CD4-positive, CD25-positive, alpha-beta regulatory T cell (primary cell): ENCODE measurements at regions not wholly inside any gene's neighbourhood (a gene's known extent, or its start where the extent isn't known, plus 50 kb on each side); places are given as distances from the start of the nearest gene placed in this dataset.
"Not testable (repeated sequence)": the region's sequence is repeated elsewhere in the genome, so short reads cannot be mapped to it uniquely, and the experiment has no call there.

Source experiments
- ATAC-seq, 2 donors: fragments of 150-1000 bp; cut with Tn5 transposase; one replicate each; pipeline ENCODE4 v1.10.0; 2021; ENCODE audit warnings: low read depth in 2 of 2, moderate number of reproducible peaks in 2 of 2, moderate library complexity in 1 of 2
- DNase-seq, 3 donors: peaks; one replicate each; pipeline versions ENCODE4 v3.0.0 to v3.0.0-alpha.2; 2012 to 2022; ENCODE audit warnings: mixed read lengths in 1 of 3
- H3K27ac ChIP-seq: one replicate; pipeline ENCODE4 v1.7.0; 2013; ENCODE audit warnings: mild to moderate bottlenecking, low read length; ENCODE audit not compliant: insufficient read depth, poor library complexity, severe bottlenecking
- H3K27me3 ChIP-seq: one replicate; pipeline ENCODE4 v1.7.0; 2013; ENCODE audit warnings: low read length; ENCODE audit not compliant: control insufficient read depth, insufficient read depth
- H3K36me3 ChIP-seq: one replicate; pipeline ENCODE4 v1.7.0; 2013; ENCODE audit warnings: mild to moderate bottlenecking, low read length, moderate library complexity; ENCODE audit not compliant: control insufficient read depth, insufficient read depth
- H3K4me1 ChIP-seq: 2 replicates; pipeline ENCODE4 v1.7.0; 2013; ENCODE audit warnings: mild to moderate bottlenecking, low read length; ENCODE audit not compliant: insufficient read depth, control insufficient read depth, poor library complexity, severe bottlenecking
- H3K4me3 ChIP-seq: one replicate; pipeline ENCODE4 v1.7.0; 2013; ENCODE audit warnings: low read depth, mild to moderate bottlenecking, low read length, moderate library complexity
- H3K9me3 ChIP-seq, 2 experiments: 1 replicate in 1 of 2; 2 replicates in 1 of 2; pipeline ENCODE4 v1.7.0; 2013; ENCODE audit warnings: low read length in 2 of 2, mild to moderate bottlenecking in 1 of 2, moderate library complexity in 1 of 2; ENCODE audit not compliant: control insufficient read depth in 2 of 2
- H3K27ac Mint-ChIP-seq, 3 donors: one replicate each; pipeline ENCODE4 v1.8.0; 2020 to 2022; ENCODE audit warnings: mild to moderate bottlenecking in 3 of 3, mixed read lengths in 3 of 3, moderate library complexity in 2 of 3
- H3K27me3 Mint-ChIP-seq: one replicate; pipeline ENCODE4 v1.8.0; 2022; ENCODE audit warnings: mild to moderate bottlenecking, mixed read lengths
- H3K36me3 Mint-ChIP-seq: one replicate; pipeline ENCODE4 v1.8.0; 2020; ENCODE audit warnings: mixed read lengths
- H3K4me1 Mint-ChIP-seq, 4 donors: one replicate each; pipeline ENCODE4 v1.8.0; 2020 to 2022; ENCODE audit warnings: mixed read lengths in 4 of 4, mild to moderate bottlenecking in 1 of 4
- H3K4me3 Mint-ChIP-seq, 4 donors: one replicate each; pipeline ENCODE4 v1.8.0; 2020 to 2022; ENCODE audit warnings: mild to moderate bottlenecking in 4 of 4, mixed read lengths in 4 of 4, moderate library complexity in 3 of 4
- H3K9me3 Mint-ChIP-seq, 7 donors: one replicate each; pipeline ENCODE4 v1.8.0; 2020 to 2022; ENCODE audit warnings: mixed read lengths in 7 of 7, mild to moderate bottlenecking in 3 of 7, moderate library complexity in 2 of 7

GRCh38 chr1:90824551-90824950 is 107.4 kb upstream of the BARHL2 start:
- Histone ChIP-seq H3K27ac (no peak overlapping the region), H3K9me3 (no peaks in the 10 kb centered on the region), H3K36me3 (no peaks in the 10 kb centered on the region), H3K4me1 (no peaks in the 10 kb centered on the region), H3K27me3 (peaks cover 17% of the 10 kb centered on the region), H3K4me3 (no peak overlapping the region)
- H3K27me3 Mint-ChIP-seq, result peaks cover 20% of the 10 kb centered on the region
- ATAC-seq (no peak), DNase-seq (no peak)
- H3K36me3 Mint-ChIP-seq, result no peaks in the 10 kb centered on the region
- H3K4me1 Mint-ChIP-seq, result no peaks in the 10 kb centered on the region
- peaks cover 0 to 3% (median 0%) of the 10 kb centered on the region in 7 donors for H3K9me3 Mint-ChIP-seq
- no peak overlapping the region for H3K27ac Mint-ChIP-seq
- no peak overlapping the region for H3K4me3 Mint-ChIP-seq

GRCh38 chr1:90823686-90824085 is 106.6 kb upstream of the BARHL2 start:
- H3K4me1 Mint-ChIP-seq, result no peaks in the 10 kb centered on the region
- peaks cover 12% of the 10 kb centered on the region for H3K27me3 Mint-ChIP-seq
- H3K27ac Mint-ChIP-seq, result no peak overlapping the region

GRCh38 chr1:90821788-90822359 is 104.8 kb upstream of the BARHL2 start:
- H3K9me3 Mint-ChIP-seq, result peaks cover 0 to 4% (median 0%) of the 10 kb centered on the region in 7 donors
- H3K27me3 Mint-ChIP-seq, result peaks cover 14% of the 10 kb centered on the region
- no peak overlapping the region for H3K4me3 ChIP-seq

More at GRCh38 chr1:90823686-90824085, 106.6 kb upstream of the BARHL2 start:
- DNase-seq (no peak), ATAC-seq (no peak)
- Mint-ChIP-seq H3K4me3 (no peak overlapping the region), H3K9me3 (peaks cover 0 to 3% (median 0%) of the 10 kb centered on the region in 7 donors), H3K36me3 (no peaks in the 10 kb centered on the region)
- H3K4me3 ChIP-seq, result no peak overlapping the region
- no peaks in the 10 kb centered on the region for H3K4me1 ChIP-seq
- no peak overlapping the region for H3K27ac ChIP-seq
- H3K27me3 ChIP-seq, result peaks cover 12% of the 10 kb centered on the region
- no peaks in the 10 kb centered on the region for H3K36me3 ChIP-seq
- no peaks in the 10 kb centered on the region for H3K9me3 ChIP-seq

DNA sequence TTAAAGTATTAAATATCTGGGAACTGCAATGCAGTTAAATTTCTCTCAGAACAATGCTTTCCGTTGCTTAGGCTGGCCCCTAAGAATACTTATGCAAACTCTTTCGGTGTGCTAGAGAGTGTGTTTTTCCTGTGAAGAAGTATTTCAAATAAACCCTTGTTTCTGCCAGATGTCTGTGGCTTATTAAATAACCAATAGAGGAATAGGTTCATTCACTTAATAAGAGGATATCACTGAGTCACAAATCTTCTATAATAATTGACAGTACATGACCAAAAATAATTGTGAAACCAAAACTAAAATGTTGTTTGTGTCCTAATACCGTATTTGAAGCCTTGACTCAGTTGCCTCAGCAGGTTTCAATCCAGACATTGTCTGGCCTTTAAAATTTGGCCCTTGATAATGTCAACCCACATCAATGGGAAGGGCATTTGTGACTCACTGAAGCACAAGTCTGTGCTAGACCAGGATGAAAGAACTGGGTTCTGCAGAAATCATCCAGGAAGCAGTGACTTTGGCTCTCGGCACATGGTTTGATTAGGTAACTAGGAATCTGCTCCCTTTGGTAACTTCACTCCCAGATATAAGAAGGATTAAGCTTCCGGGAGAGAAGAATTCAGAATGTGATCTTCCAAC is 104.2 kb upstream of the BARHL2 start:
- Mint-ChIP-seq H3K9me3 (peaks cover 0 to 4% (median 0%) of the 10 kb centered on the region in 7 donors), H3K36me3 (no peaks in the 10 kb centered on the region), H3K4me1 (no peaks in the 10 kb centered on the region), H3K27ac (no peak overlapping the region), H3K27me3 (peaks cover 14% of the 10 kb centered on the region), H3K4me3 (no peak overlapping the region)
- Histone ChIP-seq H3K36me3 (no peaks in the 10 kb centered on the region), H3K4me1 (no peaks in the 10 kb centered on the region), H3K27me3 (peaks cover 12% of the 10 kb centered on the region), H3K9me3 (no peaks in the 10 kb centered on the region), H3K27ac (no peak overlapping the region), H3K4me3 (no peak overlapping the region)
- DNase-seq, result no peak
- ATAC-seq, result no peak

More at GRCh38 chr1:90821788-90822359, 104.8 kb upstream of the BARHL2 start:
- H3K4me1 ChIP-seq, result no peaks in the 10 kb centered on the region
- H3K9me3 ChIP-seq, result no peaks in the 10 kb centered on the region
- no peak overlapping the region for H3K27ac ChIP-seq
- no peaks in the 10 kb centered on the region for H3K36me3 ChIP-seq
- Mint-ChIP-seq H3K4me1 (no peaks in the 10 kb centered on the region), H3K4me3 (no peak overlapping the region), H3K36me3 (no peaks in the 10 kb centered on the region), H3K27ac (no peak overlapping the region)
- no peak for ATAC-seq
- no peak for DNase-seq
- peaks cover 12% of the 10 kb centered on the region for H3K27me3 ChIP-seq

DNA sequence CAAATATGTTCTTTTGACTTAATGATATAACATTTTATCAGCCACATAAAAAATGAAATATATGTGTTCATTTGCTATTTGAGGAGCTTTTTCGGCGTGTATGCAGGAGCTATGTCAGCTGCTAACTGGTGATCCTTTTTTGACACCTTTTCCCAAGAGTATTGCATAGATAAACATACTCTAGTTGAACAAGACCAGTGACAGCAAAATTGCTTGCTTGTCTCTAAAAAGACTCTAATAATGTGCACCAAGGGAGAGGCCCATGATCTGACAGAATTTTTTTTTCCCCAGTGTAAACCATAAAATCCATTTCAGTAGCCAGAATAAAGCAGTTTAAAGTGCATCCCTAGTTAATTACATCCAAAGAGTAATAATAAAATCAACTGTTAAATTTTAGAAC is 103.6 kb upstream of the BARHL2 start:
- H3K4me1 ChIP-seq, result no peaks in the 10 kb centered on the region
- H3K4me3 ChIP-seq, result no peak overlapping the region
- Mint-ChIP-seq H3K4me1 (no peaks in the 10 kb centered on the region), H3K36me3 (no peaks in the 10 kb centered on the region), H3K4me3 (no peak overlapping the region), H3K27ac (no peak overlapping the region), H3K27me3 (peaks cover 14% of the 10 kb centered on the region), H3K9me3 (peaks cover 0 to 4% (median 0%) of the 10 kb centered on the region in 7 donors)
- H3K27ac ChIP-seq, result no peak overlapping the region
- ATAC-seq (no peak), DNase-seq (no peak)
- peaks cover 12% of the 10 kb centered on the region for H3K27me3 ChIP-seq
- H3K36me3 ChIP-seq, result no peaks in the 10 kb centered on the region
- no peaks in the 10 kb centered on the region for H3K9me3 ChIP-seq

DNA sequence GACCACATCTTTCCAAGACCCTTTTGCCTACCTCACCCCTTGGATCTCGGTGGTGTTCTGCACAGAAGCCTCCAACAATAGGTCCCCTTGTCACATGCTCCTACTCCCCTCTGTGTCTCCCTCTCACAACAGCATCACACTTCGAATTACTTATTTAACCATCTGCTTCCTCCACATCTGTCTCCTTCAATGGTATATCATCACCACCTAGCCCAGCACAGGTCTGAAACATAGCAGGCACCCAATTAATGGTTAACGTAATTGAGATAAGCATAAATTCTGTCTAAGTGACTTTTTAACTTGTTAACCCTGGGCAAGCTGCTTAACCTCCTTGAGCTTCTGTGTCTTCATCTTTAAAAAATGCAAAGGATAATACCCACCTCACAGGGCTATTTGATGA is 100.3 kb upstream of the BARHL2 start:
- no peaks in the 10 kb centered on the region for H3K36me3 ChIP-seq
- ATAC-seq (no peak), DNase-seq (no peak)
- no peak overlapping the region for H3K4me3 ChIP-seq
- H3K4me1 ChIP-seq, result no peaks in the 10 kb centered on the region
- H3K9me3 ChIP-seq, result no peaks in the 10 kb centered on the region
- no peaks in the 10 kb centered on the region for H3K36me3 Mint-ChIP-seq
- H3K27me3 Mint-ChIP-seq, result peaks cover 13% of the 10 kb centered on the region
- peaks cover 4% of the 10 kb centered on the region for H3K27me3 ChIP-seq
- H3K4me3 Mint-ChIP-seq, result no peak overlapping the region
- H3K4me1 Mint-ChIP-seq, result no peaks in the 10 kb centered on the region
- H3K9me3 Mint-ChIP-seq, result peaks cover 0 to 4% (median 0%) of the 10 kb centered on the region in 7 donors
- H3K27ac Mint-ChIP-seq, result no peak overlapping the region
- H3K27ac ChIP-seq, result no peak overlapping the region

- H3K36me3 ChIP-seq, H3K9me3 Mint-ChIP-seq, H3K4me1 ChIP-seq, H3K4me3 ChIP-seq, H3K27ac Mint-ChIP-seq, H3K36me3 Mint-ChIP-seq, H3K4me3 Mint-ChIP-seq, H3K9me3 ChIP-seq, ATAC-seq, H3K4me1 Mint-ChIP-seq, H3K27me3 ChIP-seq, DNase-seq, H3K27ac ChIP-seq: not testable (repeated sequence)
- H3K27me3 Mint-ChIP-seq, result peaks cover 13% of the 10 kb centered on the region
Observed at GRCh38 chr1:90812237-90812636, 95.1 kb upstream of the BARHL2 start.

DNA sequence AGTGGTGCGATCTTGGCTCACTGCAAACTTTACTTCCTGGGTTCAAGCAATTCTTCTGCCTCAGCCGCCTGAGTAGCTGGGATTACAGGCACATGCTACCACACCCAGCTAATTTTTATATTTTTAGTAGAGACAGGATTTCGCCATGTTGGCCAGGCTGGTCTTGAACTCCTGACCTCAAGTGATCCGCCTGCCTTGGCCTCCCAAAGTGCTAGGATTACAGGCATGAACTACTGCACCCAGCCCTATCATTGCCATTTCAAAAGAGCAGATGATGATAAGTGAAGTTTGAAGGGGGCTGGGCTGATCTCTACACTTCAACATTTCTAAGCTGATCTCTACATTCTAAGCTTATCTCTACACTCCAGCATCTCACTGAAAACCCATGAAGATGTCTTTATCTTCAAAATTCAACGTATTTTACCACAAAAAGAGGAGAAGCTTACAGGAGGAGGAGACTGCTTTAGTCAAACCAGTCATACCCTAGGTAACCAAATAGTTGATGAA is 94.4 kb upstream of the BARHL2 start:
- not testable (repeated sequence) for H3K27ac Mint-ChIP-seq, ATAC-seq

More for the DNA sequence above, 94.4 kb upstream of the BARHL2 start:
- not testable (repeated sequence) for H3K4me3 ChIP-seq, H3K4me1 ChIP-seq, H3K36me3 ChIP-seq, H3K9me3 Mint-ChIP-seq, H3K27ac ChIP-seq, H3K4me3 Mint-ChIP-seq, H3K4me1 Mint-ChIP-seq, H3K9me3 ChIP-seq, H3K27me3 ChIP-seq, DNase-seq, H3K36me3 Mint-ChIP-seq
- H3K27me3 Mint-ChIP-seq, result peaks cover 16% of the 10 kb centered on the region
